HG03469 (cell line): ENCODE measurements at regions not wholly inside any gene's neighbourhood (a gene's known extent, or its start where the extent isn't known, plus 50 kb on each side); places are given as distances from the start of the nearest gene placed in this dataset.

Experiments
- ATAC-seq: cut with Tn5 transposase; IDR thresholded peaks from one replicate; pipeline ENCODE4 v1.9.1; 2021; ENCODE audit warnings: mild to moderate bottlenecking, moderate library complexity, moderate number of reproducible peaks; ENCODE audit not compliant: unreplicated experiment

GRCh38 chr18:27838225-27838624, 338.7 kb downstream of the CDH2 start:
- ATAC-seq = no peak

GRCh38 chr18:27826101-27826500, 350.8 kb downstream of the CDH2 start:
- no peak for ATAC-seq

- no peak for ATAC-seq
Observed at GRCh38 chr18:27825689-27826088, 351.2 kb downstream of the CDH2 start.

- ATAC-seq = no peak
Observed at GRCh38 chr18:27824841-27825681, 351.9 kb downstream of the CDH2 start.

GRCh38 chr18:27824275-27824674, 352.7 kb downstream of the CDH2 start:
- ATAC-seq = no peak

- ATAC-seq = no peak
Observed at GRCh38 chr18:27823053-27823452, 353.9 kb downstream of the CDH2 start.

GRCh38 chr18:27808683-27809082, 368.2 kb downstream of the CDH2 start:
- no peak for ATAC-seq

- no peak for ATAC-seq
Observed at GRCh38 chr18:27803957-27804356, 373.0 kb downstream of the CDH2 start.

- ATAC-seq = no peak
Observed at GRCh38 chr18:27797484-27797883, 379.4 kb downstream of the CDH2 start.

- no peak for ATAC-seq
Observed at GRCh38 chr18:27794181-27794926, 382.6 kb downstream of the CDH2 start.

- no peak for ATAC-seq
Observed at GRCh38 chr18:27793013-27793785, 383.7 kb downstream of the CDH2 start.

- ATAC-seq = no peak
Observed at GRCh38 chr18:27789406-27789805, 387.5 kb downstream of the CDH2 start.

- no peak for ATAC-seq
Observed at GRCh38 chr18:27787547-27787946, 389.4 kb downstream of the CDH2 start.

- ATAC-seq = no peak
Observed at GRCh38 chr18:27785815-27786471, 391.0 kb downstream of the CDH2 start.

GRCh38 chr18:27780061-27780745, 396.7 kb downstream of the CDH2 start:
- no peak for ATAC-seq

GRCh38 chr18:27778925-27779324, 398.0 kb downstream of the CDH2 start:
- no peak for ATAC-seq

- ATAC-seq = no peak
Observed at GRCh38 chr18:27778441-27778840, 398.5 kb downstream of the CDH2 start.

- no peak for ATAC-seq
Observed at GRCh38 chr18:27772081-27772480, 404.8 kb downstream of the CDH2 start.

GRCh38 chr18:27771571-27771970, 405.4 kb downstream of the CDH2 start:
- no peak for ATAC-seq

GRCh38 chr18:27769152-27769551, 407.8 kb downstream of the CDH2 start:
- no peak for ATAC-seq
